HG02759 (cell line): ENCODE measurements at regions not wholly inside any gene's neighbourhood (a gene's known extent, or its start where the extent isn't known, plus 50 kb on each side); places are given as distances from the start of the nearest gene placed in this dataset.

ENCODE experiments used
- ATAC-seq: cut with Tn5 transposase; IDR thresholded peaks from one replicate; pipeline ENCODE4 v1.9.1; 2021; ENCODE audit warnings: mild to moderate bottlenecking, moderate library complexity; ENCODE audit not compliant: unreplicated experiment

GRCh38 chr7:32194537-32194936 is 124.3 kb upstream of the PDE1C start:
- no peak for ATAC-seq

GRCh38 chr7:32191305-32191704 is 121.1 kb upstream of the PDE1C start:
- ATAC-seq = no peak

- no peak for ATAC-seq
Measured at GRCh38 chr7:32179567-32179966, 109.4 kb upstream of the PDE1C start.

- no peak for ATAC-seq
Measured at GRCh38 chr7:32178677-32179366, 108.6 kb upstream of the PDE1C start.

GRCh38 chr7:32177232-32177631 is 107.0 kb upstream of the PDE1C start:
- ATAC-seq = no peak

- ATAC-seq = no peak
Measured at GRCh38 chr7:32175099-32175498, 104.9 kb upstream of the PDE1C start.

- ATAC-seq = no peak
Measured at GRCh38 chr7:32171248-32171647, 101.0 kb upstream of the PDE1C start.

- no peak for ATAC-seq
Measured at GRCh38 chr7:32170838-32171237, 100.6 kb upstream of the PDE1C start.

GRCh38 chr7:32169228-32169627 is 99.0 kb upstream of the PDE1C start:
- ATAC-seq = no peak

GRCh38 chr7:32167815-32168214 is 97.6 kb upstream of the PDE1C start:
- ATAC-seq = no peak

GRCh38 chr7:32167256-32167655 is 97.0 kb upstream of the PDE1C start:
- no peak for ATAC-seq

- no peak for ATAC-seq
Measured at GRCh38 chr7:32164341-32164996, 94.3 kb upstream of the PDE1C start.

- no peak for ATAC-seq
Measured at GRCh38 chr7:32163896-32164295, 93.7 kb upstream of the PDE1C start.

- ATAC-seq = no peak
Measured at GRCh38 chr7:32163141-32163806, 93.1 kb upstream of the PDE1C start.

GRCh38 chr7:32161708-32162107 is 91.5 kb upstream of the PDE1C start:
- ATAC-seq = no peak

- ATAC-seq = no peak
Measured at GRCh38 chr7:32158751-32159745, 88.8 kb upstream of the PDE1C start.

GRCh38 chr7:32158076-32158475 is 87.9 kb upstream of the PDE1C start:
- ATAC-seq = no peak

- ATAC-seq = no peak
Measured at GRCh38 chr7:32155712-32156111, 85.5 kb upstream of the PDE1C start.

GRCh38 chr7:32154797-32155196 is 84.6 kb upstream of the PDE1C start:
- ATAC-seq = no peak

GRCh38 chr7:32153006-32153405 is 82.8 kb upstream of the PDE1C start:
- no peak for ATAC-seq

- ATAC-seq = no peak
Measured at GRCh38 chr7:32152576-32152975, 82.4 kb upstream of the PDE1C start.
